Liver (tissue), 8 donors: ENCODE measurements at regions not wholly inside any gene's neighbourhood (a gene's known extent, or its start where the extent isn't known, plus 50 kb on each side); places are given as distances from the start of the nearest gene placed in this dataset.

Experiments
- DNase-seq: peaks from one replicate; pipeline ENCODE4 v3.0.0-alpha.2; 2017; ENCODE audit warnings: low spot score
- H3K27ac ChIP-seq, 2 donors: one replicate each; pipeline ENCODE4 v1.7.0; 2013; ENCODE audit warnings: inconsistent platforms in 2 of 2, low read length in 2 of 2, control low read depth in 1 of 2, low read depth in 1 of 2, mild to moderate bottlenecking in 1 of 2
- H3K27me3 ChIP-seq, 4 donors: one replicate each; pipeline versions ENCODE4 v1.6.1 to v1.7.0; 2013; ENCODE audit warnings: low read length in 3 of 4, inconsistent platforms in 1 of 4, mild to moderate bottlenecking in 1 of 4, moderate library complexity in 1 of 4; ENCODE audit not compliant: control insufficient read depth in 4 of 4, insufficient read depth in 4 of 4
- H3K36me3 ChIP-seq, 4 donors: one replicate each; pipeline versions ENCODE4 v1.6.1 to v1.7.0; 2013; ENCODE audit warnings: low read length in 3 of 4, mild to moderate bottlenecking in 3 of 4, low read depth in 1 of 4, moderate library complexity in 1 of 4; ENCODE audit not compliant: control insufficient read depth in 4 of 4, insufficient read depth in 3 of 4
- H3K4me1 ChIP-seq, 4 donors: one replicate each; pipeline versions ENCODE4 v1.6.1 to v1.7.0; 2013; ENCODE audit warnings: low read length in 3 of 4, mild to moderate bottlenecking in 3 of 4, moderate library complexity in 1 of 4; ENCODE audit not compliant: control insufficient read depth in 4 of 4, insufficient read depth in 4 of 4
- H3K4me3 ChIP-seq, 3 donors: one replicate each; pipeline versions ENCODE4 v1.6.1 to v1.7.0; 2013; ENCODE audit warnings: low read length in 3 of 3, control low read depth in 1 of 3, low read depth in 1 of 3, mild to moderate bottlenecking in 1 of 3
- H3K9ac ChIP-seq, 2 donors: one replicate each; pipeline ENCODE4 v1.7.0; 2013; ENCODE audit warnings: low read length in 2 of 2, mild to moderate bottlenecking in 2 of 2, moderate library complexity in 2 of 2, control low read depth in 1 of 2, low read depth in 1 of 2
- H3K9me3 ChIP-seq, 4 donors: one replicate each; pipeline versions ENCODE4 v1.6.1 to v1.7.0; 2013; ENCODE audit warnings: low read length in 3 of 4; ENCODE audit not compliant: control insufficient read depth in 4 of 4
- EGR1 ChIP-seq, 2 donors: IDR thresholded peaks; 2 replicates each; pipeline ENCODE4 v1.6.1; 2016 to 2018; ENCODE audit warnings: antibody characterized with exemption in 2 of 2, low read depth in 2 of 2
- FOXA1 ChIP-seq: IDR thresholded peaks from 2 replicates; pipeline ENCODE4 v1.6.1; 2016; ENCODE audit warnings: antibody characterized with exemption
- FOXA2 ChIP-seq: IDR thresholded peaks from 2 replicates; pipeline ENCODE4 v1.6.1; 2016; ENCODE audit warnings: antibody characterized with exemption
- GABPA ChIP-seq, 2 donors: IDR thresholded peaks in 1 of 2; conservative IDR thresholded peaks in 1 of 2; 2 replicates each; pipeline ENCODE4 v1.6.1; 2016; ENCODE audit warnings: antibody characterized with exemption in 2 of 2, mild to moderate bottlenecking in 1 of 2, moderate library complexity in 1 of 2
- HNF4G ChIP-seq: IDR thresholded peaks from 2 replicates; pipeline ENCODE4 v1.6.1; 2016; ENCODE audit warnings: antibody characterized with exemption
- JUND ChIP-seq, 2 donors: IDR thresholded peaks; 2 replicates each; pipeline ENCODE4 v1.6.1; 2016; ENCODE audit warnings: antibody characterized with exemption in 2 of 2
- NR2F2 ChIP-seq: IDR thresholded peaks from 2 replicates; pipeline ENCODE4 v1.6.1; 2016; ENCODE audit warnings: antibody characterized with exemption
- RAD21 ChIP-seq, 2 donors: IDR thresholded peaks; 2 replicates each; pipeline ENCODE4 v1.6.1; 2016; ENCODE audit warnings: antibody characterized with exemption in 2 of 2, mild to moderate bottlenecking in 2 of 2
- RXRA ChIP-seq, 2 donors: IDR thresholded peaks; 2 replicates each; pipeline ENCODE4 v1.6.1; 2017 to 2018; ENCODE audit warnings: antibody characterized with exemption in 2 of 2, mild to moderate bottlenecking in 1 of 2
- SP1 ChIP-seq: IDR thresholded peaks from 2 replicates; pipeline ENCODE4 v1.6.1; 2018; ENCODE audit warnings: antibody characterized with exemption, mild to moderate bottlenecking
- TAF1 ChIP-seq: conservative IDR thresholded peaks from 2 replicates; pipeline ENCODE4 v1.6.1; 2016; ENCODE audit warnings: antibody characterized with exemption, mild to moderate bottlenecking
- YY1 ChIP-seq: IDR thresholded peaks from 2 replicates; pipeline ENCODE4 v1.6.1; 2016; ENCODE audit warnings: antibody characterized with exemption, mild to moderate bottlenecking
- WGBS: extraction: QIAGEN DNeasy Blood & Tissue Kit; methylation state at CpG from one replicate; pipeline ENCODE4 v1.1.7; 2013; 5-methylcytosine and 5-hydroxymethylcytosine counted together
- TF ChIP-seq, protein P1 (sequence below): IDR thresholded peaks from 2 replicates; pipeline ENCODE4 v1.6.1; 2016; ENCODE audit warnings: antibody characterized with exemption
- TF ChIP-seq, protein P2 (sequence below): fragments of 150-350 bp; IDR thresholded peaks from 2 replicates; pipeline ENCODE4 v1.5.1; 2017; ENCODE audit warnings: improper control_type of control experiment, low read depth, low read length; ENCODE audit not compliant: missing input control
- TF ChIP-seq, protein P3 (sequence below): IDR thresholded peaks from 2 replicates; pipeline ENCODE4 v1.6.1; 2016; ENCODE audit warnings: antibody characterized with exemption
- TF ChIP-seq, protein P4 (sequence below): IDR thresholded peaks from 2 replicates; pipeline ENCODE4 v1.6.1; 2016; ENCODE audit warnings: antibody characterized with exemption
- donor health status: healthy.
- donor health status: healthy.
- donor health status: healthy.
- donor health status: healthy.
- donor health status: healthy.

DNA sequence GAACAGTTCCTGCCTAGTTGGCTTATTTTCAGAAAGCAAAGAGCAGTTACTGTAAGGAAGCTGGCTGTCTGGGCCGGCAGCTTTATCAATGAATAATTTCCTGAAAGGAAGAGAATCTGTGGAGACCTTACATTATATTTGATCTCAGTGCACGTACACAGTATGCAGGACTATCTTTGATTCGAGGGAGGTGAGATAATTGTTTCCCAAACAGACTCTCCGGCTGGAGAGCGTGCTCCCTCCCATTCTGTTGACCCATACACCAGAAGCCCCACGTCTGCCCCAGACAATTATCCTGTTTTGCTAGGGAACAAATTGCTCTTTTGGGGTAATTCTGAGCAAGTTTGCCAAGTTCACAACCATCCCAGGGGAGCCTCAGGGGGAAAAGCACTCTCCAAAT, 1115.0 kb downstream of the VRK1 start:
- WGBS, result 43% methylated on average over 6 of the region's 6 CpGs
- TF ChIP-seq, protein P1, sequence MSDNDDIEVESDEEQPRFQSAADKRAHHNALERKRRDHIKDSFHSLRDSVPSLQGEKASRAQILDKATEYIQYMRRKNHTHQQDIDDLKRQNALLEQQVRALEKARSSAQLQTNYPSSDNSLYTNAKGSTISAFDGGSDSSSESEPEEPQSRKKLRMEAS, result no peak
- no peak for TF ChIP-seq RXRA (IDR thresholded peaks at IDR 0.05)
- TF ChIP-seq FOXA1, result no peak
- no peak for TF ChIP-seq JUND (IDR thresholded peaks at IDR 0.05)
- TF ChIP-seq GABPA (IDR thresholded peaks at IDR 0.05 in 1 of 2, conservative IDR thresholded peaks at IDR 0.05 in 1 of 2), result no peak
- TF ChIP-seq HNF4G, result no peak
- no peak for TF ChIP-seq FOXA2
- no peak for TF ChIP-seq EGR1 (IDR thresholded peaks at IDR 0.05; ENCODE audit: low read depth in 2 of 2)
- TF ChIP-seq, protein P2, sequence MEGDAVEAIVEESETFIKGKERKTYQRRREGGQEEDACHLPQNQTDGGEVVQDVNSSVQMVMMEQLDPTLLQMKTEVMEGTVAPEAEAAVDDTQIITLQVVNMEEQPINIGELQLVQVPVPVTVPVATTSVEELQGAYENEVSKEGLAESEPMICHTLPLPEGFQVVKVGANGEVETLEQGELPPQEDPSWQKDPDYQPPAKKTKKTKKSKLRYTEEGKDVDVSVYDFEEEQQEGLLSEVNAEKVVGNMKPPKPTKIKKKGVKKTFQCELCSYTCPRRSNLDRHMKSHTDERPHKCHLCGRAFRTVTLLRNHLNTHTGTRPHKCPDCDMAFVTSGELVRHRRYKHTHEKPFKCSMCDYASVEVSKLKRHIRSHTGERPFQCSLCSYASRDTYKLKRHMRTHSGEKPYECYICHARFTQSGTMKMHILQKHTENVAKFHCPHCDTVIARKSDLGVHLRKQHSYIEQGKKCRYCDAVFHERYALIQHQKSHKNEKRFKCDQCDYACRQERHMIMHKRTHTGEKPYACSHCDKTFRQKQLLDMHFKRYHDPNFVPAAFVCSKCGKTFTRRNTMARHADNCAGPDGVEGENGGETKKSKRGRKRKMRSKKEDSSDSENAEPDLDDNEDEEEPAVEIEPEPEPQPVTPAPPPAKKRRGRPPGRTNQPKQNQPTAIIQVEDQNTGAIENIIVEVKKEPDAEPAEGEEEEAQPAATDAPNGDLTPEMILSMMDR, result no peak
- TF ChIP-seq NR2F2, result no peak
- no peak for TF ChIP-seq YY1
- TF ChIP-seq, protein P3, sequence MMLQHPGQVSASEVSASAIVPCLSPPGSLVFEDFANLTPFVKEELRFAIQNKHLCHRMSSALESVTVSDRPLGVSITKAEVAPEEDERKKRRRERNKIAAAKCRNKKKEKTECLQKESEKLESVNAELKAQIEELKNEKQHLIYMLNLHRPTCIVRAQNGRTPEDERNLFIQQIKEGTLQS, result no peak
- TF ChIP-seq RAD21 (IDR thresholded peaks at IDR 0.05), result no peak
- TF ChIP-seq TAF1, result no peak
- TF ChIP-seq SP1, result no peak
- TF ChIP-seq, protein P4, sequence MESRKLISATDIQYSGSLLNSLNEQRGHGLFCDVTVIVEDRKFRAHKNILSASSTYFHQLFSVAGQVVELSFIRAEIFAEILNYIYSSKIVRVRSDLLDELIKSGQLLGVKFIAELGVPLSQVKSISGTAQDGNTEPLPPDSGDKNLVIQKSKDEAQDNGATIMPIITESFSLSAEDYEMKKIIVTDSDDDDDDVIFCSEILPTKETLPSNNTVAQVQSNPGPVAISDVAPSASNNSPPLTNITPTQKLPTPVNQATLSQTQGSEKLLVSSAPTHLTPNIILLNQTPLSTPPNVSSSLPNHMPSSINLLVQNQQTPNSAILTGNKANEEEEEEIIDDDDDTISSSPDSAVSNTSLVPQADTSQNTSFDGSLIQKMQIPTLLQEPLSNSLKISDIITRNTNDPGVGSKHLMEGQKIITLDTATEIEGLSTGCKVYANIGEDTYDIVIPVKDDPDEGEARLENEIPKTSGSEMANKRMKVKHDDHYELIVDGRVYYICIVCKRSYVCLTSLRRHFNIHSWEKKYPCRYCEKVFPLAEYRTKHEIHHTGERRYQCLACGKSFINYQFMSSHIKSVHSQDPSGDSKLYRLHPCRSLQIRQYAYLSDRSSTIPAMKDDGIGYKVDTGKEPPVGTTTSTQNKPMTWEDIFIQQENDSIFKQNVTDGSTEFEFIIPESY, result no peak

DNA sequence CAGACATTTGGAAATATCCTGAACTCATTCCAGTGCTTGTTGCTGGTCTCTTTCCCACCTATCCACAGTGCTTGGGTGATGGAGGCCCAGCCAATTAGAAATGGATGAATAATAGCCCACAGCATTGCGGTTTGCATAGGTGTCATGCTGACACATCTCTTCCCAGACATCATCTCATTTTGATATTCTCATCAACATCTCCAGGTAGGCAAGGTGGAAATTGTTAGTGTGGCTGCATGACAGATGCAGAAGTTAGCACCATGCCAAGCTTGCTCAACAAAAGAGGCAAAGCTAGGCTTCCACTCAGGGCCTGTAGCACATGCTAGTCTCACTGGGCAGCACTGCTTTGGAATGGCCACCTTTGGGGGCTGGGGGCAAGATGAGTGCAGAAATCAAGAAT, 1118.9 kb downstream of the VRK1 start:
- no peaks in the 10 kb centered on the region for H3K36me3 ChIP-seq
- no peaks in the 10 kb centered on the region for H3K9me3 ChIP-seq
- no peak overlapping the region for H3K9ac ChIP-seq
- no peak overlapping the region for H3K4me3 ChIP-seq
- DNase-seq, result no peak
- no peaks in the 10 kb centered on the region for H3K4me1 ChIP-seq
- TF ChIP-seq EGR1 (IDR thresholded peaks at IDR 0.05; ENCODE audit: low read depth in 2 of 2) (no peak), YY1 (no peak), GABPA (IDR thresholded peaks at IDR 0.05 in 1 of 2, conservative IDR thresholded peaks at IDR 0.05 in 1 of 2) (no peak)
- TF ChIP-seq, protein P2, result no peak
- no peak overlapping the region for H3K27ac ChIP-seq
- 81% methylated on average over 1 of the region's 1 CpG for WGBS
- H3K27me3 ChIP-seq, result peaks cover 0 to 3% (median 1%) of the 10 kb centered on the region in 4 donors

More for the DNA sequence above, 1115.0 kb downstream of the VRK1 start:
- no peak for DNase-seq
- no peak overlapping the region for H3K27ac ChIP-seq
- H3K27me3 ChIP-seq, result peaks cover 0 to 2% (median 0%) of the 10 kb centered on the region in 4 donors
- H3K9ac ChIP-seq, result no peak overlapping the region
- H3K4me3 ChIP-seq, result no peak overlapping the region
- no peaks in the 10 kb centered on the region for H3K4me1 ChIP-seq
- H3K9me3 ChIP-seq, result no peaks in the 10 kb centered on the region
- no peaks in the 10 kb centered on the region for H3K36me3 ChIP-seq
